GM12878 (cell line): ENCODE measurements at regions not wholly inside any gene's neighbourhood (a gene's known extent, or its start where the extent isn't known, plus 50 kb on each side); places are given as distances from the start of the nearest gene placed in this dataset.
A peak's percentile ranks its signal among the peaks of the same experiment; 100 is the strongest.

Experiments used
- ATAC-seq: fragments of 200-7000 bp; cut with Tn5 transposase; 3 replicates; pipeline ENCODE4 v1.9.1; 2020; ENCODE audit warnings: mild to moderate bottlenecking, moderate library complexity
- BruUV-seq: library from RNA; stranded (reverse); fragments of 400-500 nt; replicated peaks from 2 replicates; lab custom pipeline; 2021; lab: Mats Ljungman, UMichigan
- CTCF ChIA-PET: fragments of 300-600 bp; sonication (Branson Sonifier 250); formaldehyde crosslinking; extraction: SDS; loops from one replicate; lab custom pipeline; 2021; ENCODE audit warnings: inconsistent platforms; lab: Yijun Ruan, JAX
- POLR2A ChIA-PET: fragments of 350-600 bp; formaldehyde crosslinking; extraction: SDS; loops from one replicate; lab custom pipeline; 2021; ENCODE audit warnings: inconsistent platforms; lab: Charles Lee
- RAD21 ChIA-PET: fragments of 300-600 bp; sonication (Branson Sonifier 250); formaldehyde crosslinking; loops from one replicate; lab custom pipeline; 2023; ENCODE audit warnings: antibody characterized with exemption; ENCODE audit not compliant: unreplicated experiment; lab: Charles Lee
- SMC1A ChIA-PET: fragments of 300-600 bp; sonication (Branson Sonifier 250); formaldehyde crosslinking; loops from one replicate; lab custom pipeline; 2023; ENCODE audit not compliant: unreplicated experiment, uncharacterized antibody; lab: Charles Lee
- DNase-seq: peaks from one replicate; pipeline ENCODE4 v3.0.0-alpha.2; 2011; ENCODE audit warnings: low read depth, low spot score
- FAIRE-seq: peaks from 3 replicates; lab custom pipeline; 2011; peaks lifted over from hg19 to GRCh38; lab: Jason Lieb, UNC
- H2AFZ ChIP-seq: 2 replicates; pipeline ENCODE4 v1.6.0; 2011; ENCODE audit warnings: low read depth, low read length, control low read depth; ENCODE audit not compliant: control insufficient read depth
- H3K27ac ChIP-seq: 2 replicates; pipeline ENCODE4 v1.5.1; 2011; ENCODE audit warnings: control low read depth; ENCODE audit not compliant: control insufficient read depth, insufficient read depth
- H3K27me3 ChIP-seq, 2 experiments: replicated peaks in 1 of 2; 2 replicates each; pipeline versions ENCODE4 v1.6.0 to v1.6.1; 2011; ENCODE audit warnings: low read length in 1 of 2; ENCODE audit not compliant: control insufficient read depth in 2 of 2, insufficient read depth in 2 of 2
- H3K36me3 ChIP-seq, 2 experiments: 2 replicates each; pipeline ENCODE4 v1.5.1; 2011; ENCODE audit warnings: low read length in 1 of 2; ENCODE audit not compliant: control insufficient read depth in 2 of 2, insufficient read depth in 2 of 2
- H3K4me1 ChIP-seq: 2 replicates; pipeline ENCODE4 v1.6.1; 2011; ENCODE audit warnings: mild to moderate bottlenecking, low read length, moderate library complexity, mixed read lengths; ENCODE audit not compliant: control insufficient read depth, insufficient read depth
- H3K4me2 ChIP-seq: 2 replicates; pipeline ENCODE4 v1.6.0; 2011; ENCODE audit warnings: control low read depth; ENCODE audit not compliant: control insufficient read depth, insufficient read depth
- H3K4me3 ChIP-seq: fragments of 200-600 bp; sonication (generic); 2 replicates; pipeline ENCODE4 v1.5.1; 2016
- H3K79me2 ChIP-seq: 2 replicates; pipeline ENCODE4 v1.6.0; 2011; ENCODE audit warnings: low read length; ENCODE audit not compliant: control insufficient read depth, insufficient read depth
- H3K9ac ChIP-seq: 2 replicates; pipeline ENCODE4 v1.8.0; 2011; ENCODE audit warnings: low read length, control low read depth, mixed read lengths; ENCODE audit not compliant: control insufficient read depth, insufficient read depth
- H3K9me3 ChIP-seq: replicated peaks from 3 replicates; pipeline ENCODE4 v1.5.1; 2011; ENCODE audit warnings: mild to moderate bottlenecking, low read length; ENCODE audit not compliant: control insufficient read depth, insufficient read depth
- H4K20me1 ChIP-seq: 2 replicates; pipeline ENCODE4 v1.6.0; 2011; ENCODE audit not compliant: control insufficient read depth, insufficient read depth
- MTA2 ChIP-seq: fragments of 450-650 bp; IDR thresholded peaks from 2 replicates; pipeline ENCODE4 v1.6.1; 2016; ENCODE audit warnings: low read depth, mild to moderate bottlenecking, moderate library complexity
- SKIL ChIP-seq: fragments of 450-650 bp; IDR thresholded peaks from 2 replicates; pipeline ENCODE4 v1.6.1; 2017; ENCODE audit warnings: mild to moderate bottlenecking, low read depth, inconsistent platforms; ENCODE audit not compliant: poor library complexity, severe bottlenecking
- WGBS: methylation state at CpG from one replicate; pipeline ENCODE4 v1.1.6; 2016; ENCODE audit warnings: low lambda C conversion rate; ENCODE audit not compliant: insufficient replicate concordance, insufficient coverage; ENCODE audit errors: missing lambda C conversion rate; 5-methylcytosine and 5-hydroxymethylcytosine counted together
- in situ Hi-C: fragments of 300-500 bp; cut with MboI; formaldehyde crosslinking; loops from 9 replicates; pipeline ENCODE4 v1.14.3; 2018; ENCODE audit warnings: mixed read lengths
- intact Hi-C: fragments of 100-400 bp; cut with micrococcal nuclease; formaldehyde crosslinking; loops from one replicate; pipeline ENCODE4 v1.14.2; 2022; ENCODE audit not compliant: unreplicated experiment
- TF ChIP-seq, protein P1 (sequence below): fragments of 450-650 bp; IDR thresholded peaks from 2 replicates; pipeline ENCODE4 v1.6.1; 2017; ENCODE audit warnings: low read depth, mild to moderate bottlenecking, moderate library complexity

- TF ChIP-seq SKIL = no peak
- TF ChIP-seq, all 136 proteins: peak for 0
Measured at GRCh38 chr13:60227158-60227557, 63.4 kb upstream of the DIAPH3 start (continued).

GRCh38 chr13:60229708-60230272, 66.1 kb upstream of the DIAPH3 start:
- 0 out of 2 replicates have a peak overlapping the region, but pooled peaks have one; percentile 9 for H3K4me2 ChIP-seq
- in situ Hi-C loops (no loop called here), intact Hi-C loops (no loop called here)
- no TSS peak for BruUV-seq
- FAIRE-seq = no peak
- POLR2A ChIA-PET = interaction anchor here (0.6 kb wide), 1 partner anchor 23 kb away, joined by 4 read pairs; no protein-coding TSS in a partner anchor
- H3K79me2 ChIP-seq = no peaks in the 10 kb centered on the region
- H3K9ac ChIP-seq = no peak overlapping the region
- no peaks in the 10 kb centered on the region for H4K20me1 ChIP-seq
- H3K4me3 ChIP-seq = no peak overlapping the region
- RAD21 ChIA-PET = interaction anchor here (1.0 to 1.2 kb wide), 2 partner anchors 97 to 202 kb away, joined by 3 to 4 read pairs; no protein-coding TSS in a partner anchor
- H3K4me1 ChIP-seq = no peaks in the 10 kb centered on the region
- peak; percentile 76 for ATAC-seq
- no peak overlapping the region for H3K27ac ChIP-seq
- SMC1A ChIA-PET = interaction anchor here (0.6 to 1.1 kb wide), 2 partner anchors 9 to 71 kb away, joined by 3 read pairs; no protein-coding TSS in a partner anchor
- H3K9me3 ChIP-seq = no peaks in the 10 kb centered on the region
- TF ChIP-seq MTA2 = peak; percentile 61
- TF ChIP-seq, protein P1, sequence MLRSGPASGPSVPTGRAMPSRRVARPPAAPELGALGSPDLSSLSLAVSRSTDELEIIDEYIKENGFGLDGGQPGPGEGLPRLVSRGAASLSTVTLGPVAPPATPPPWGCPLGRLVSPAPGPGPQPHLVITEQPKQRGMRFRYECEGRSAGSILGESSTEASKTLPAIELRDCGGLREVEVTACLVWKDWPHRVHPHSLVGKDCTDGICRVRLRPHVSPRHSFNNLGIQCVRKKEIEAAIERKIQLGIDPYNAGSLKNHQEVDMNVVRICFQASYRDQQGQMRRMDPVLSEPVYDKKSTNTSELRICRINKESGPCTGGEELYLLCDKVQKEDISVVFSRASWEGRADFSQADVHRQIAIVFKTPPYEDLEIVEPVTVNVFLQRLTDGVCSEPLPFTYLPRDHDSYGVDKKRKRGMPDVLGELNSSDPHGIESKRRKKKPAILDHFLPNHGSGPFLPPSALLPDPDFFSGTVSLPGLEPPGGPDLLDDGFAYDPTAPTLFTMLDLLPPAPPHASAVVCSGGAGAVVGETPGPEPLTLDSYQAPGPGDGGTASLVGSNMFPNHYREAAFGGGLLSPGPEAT = no peak
- CTCF ChIA-PET = no interaction called here
- no peak overlapping the region for H2AFZ ChIP-seq
- DNase-seq = no peak
- WGBS = 0% methylated on average over 1 of the region's 1 CpG
- no peaks in the 10 kb centered on the region for H3K36me3 ChIP-seq
- H3K27me3 ChIP-seq = no peaks in the 10 kb centered on the region; a peak in 1 of 4 replicates
